ENCODE measurements at regions not wholly inside any gene's neighbourhood (a gene's known extent, or its start where the extent isn't known, plus 50 kb on each side); places are given as distances from the start of the nearest gene placed in this dataset.
"Not testable (repeated sequence)": the region's sequence is repeated elsewhere in the genome, so short reads cannot be mapped to it uniquely, and the experiment has no call there.

- WGBS, 2 donors, result 84 to 85% methylated on average over 7 of the region's 7 CpGs
- no peak overlapping the region for H3K27ac ChIP-seq
- no peak overlapping the region for H3K4me3 ChIP-seq
- H3K27me3 ChIP-seq, result no peaks in the 10 kb centered on the region
- no peak for ATAC-seq (ENCODE audit: low FRiP score in 2 of 2)
- no peaks in the 10 kb centered on the region for H3K9me3 ChIP-seq
- no peak for TF ChIP-seq POLR2AphosphoS5 (IDR thresholded peaks at IDR 0.05)
- no peak for TF ChIP-seq POLR2A (IDR thresholded peaks at IDR 0.05)
- no peak for TF ChIP-seq EP300 (IDR thresholded peaks at IDR 0.05)
- TF ChIP-seq CTCF (IDR thresholded peaks at IDR 0.05), result no peak
- no peaks in the 10 kb centered on the region for H3K4me1 ChIP-seq
- no peaks in the 10 kb centered on the region for H3K36me3 ChIP-seq
- no peak for DNase-seq
Observed at GRCh38 chr1:213596729-213597128, 391.0 kb upstream of the PROX1 start.

- Histone ChIP-seq H3K9me3 (no peaks in the 10 kb centered on the region), H3K27me3 (no peaks in the 10 kb centered on the region), H3K4me1 (no peaks in the 10 kb centered on the region), H3K4me3 (no peak overlapping the region), H3K36me3 (no peaks in the 10 kb centered on the region), H3K27ac (no peak overlapping the region)
- no peak for TF ChIP-seq EP300 (IDR thresholded peaks at IDR 0.05)
- TF ChIP-seq CTCF (IDR thresholded peaks at IDR 0.05), result no peak
- TF ChIP-seq POLR2AphosphoS5 (IDR thresholded peaks at IDR 0.05), result no peak
- 84 to 94% methylated on average over 3 of the region's 3 CpGs for WGBS, 2 donors
- DNase-seq, result no peak
- ATAC-seq (ENCODE audit: low FRiP score in 2 of 2), result no peak
Observed at GRCh38 chr1:213598263-213598662, 389.5 kb upstream of the PROX1 start.

- DNase-seq (no peak), ATAC-seq (ENCODE audit: low FRiP score in 2 of 2) (no peak)
- H3K27me3 ChIP-seq, result no peaks in the 10 kb centered on the region
- no peaks in the 10 kb centered on the region for H3K9me3 ChIP-seq
- H3K36me3 ChIP-seq, result no peaks in the 10 kb centered on the region
- H3K4me1 ChIP-seq, result no peaks in the 10 kb centered on the region
- H3K4me3 ChIP-seq, result no peak overlapping the region
- no peak for TF ChIP-seq EP300 (IDR thresholded peaks at IDR 0.05)
- TF ChIP-seq POLR2A (IDR thresholded peaks at IDR 0.05), result no peak
- no peak for TF ChIP-seq CTCF (IDR thresholded peaks at IDR 0.05)
- TF ChIP-seq POLR2AphosphoS5 (IDR thresholded peaks at IDR 0.05), result no peak
- H3K27ac ChIP-seq, result no peak overlapping the region
Observed at GRCh38 chr1:213600879-213601278, 386.9 kb upstream of the PROX1 start.

- ATAC-seq (ENCODE audit: low FRiP score in 2 of 2); H3K36me3 ChIP-seq; H3K27ac ChIP-seq; H3K9me3 ChIP-seq; H3K27me3 ChIP-seq; H3K4me1 ChIP-seq; H3K4me3 ChIP-seq; DNase-seq: not testable (repeated sequence)
Observed at GRCh38 chr1:213601705-213602104, 386.1 kb upstream of the PROX1 start.

- ATAC-seq (ENCODE audit: low FRiP score in 2 of 2) (no peak), DNase-seq (no peak)
- Histone ChIP-seq H3K27me3 (no peaks in the 10 kb centered on the region), H3K27ac (no peak overlapping the region), H3K36me3 (no peaks in the 10 kb centered on the region), H3K4me1 (no peaks in the 10 kb centered on the region), H3K9me3 (no peaks in the 10 kb centered on the region), H3K4me3 (no peak overlapping the region)
- TF ChIP-seq POLR2AphosphoS5 (IDR thresholded peaks at IDR 0.05) (no peak), CTCF (IDR thresholded peaks at IDR 0.05) (no peak), EP300 (IDR thresholded peaks at IDR 0.05) (no peak), POLR2A (IDR thresholded peaks at IDR 0.05) (no peak)
- WGBS, 2 donors, result 80 to 94% methylated on average over 2 of the region's 2 CpGs
Observed at GRCh38 chr1:213602796-213603486, 384.8 kb upstream of the PROX1 start.
